ENCODE measurements at regions not wholly inside any gene's neighbourhood (a gene's known extent, or its start where the extent isn't known, plus 50 kb on each side); places are given as distances from the start of the nearest gene placed in this dataset.

DNA sequence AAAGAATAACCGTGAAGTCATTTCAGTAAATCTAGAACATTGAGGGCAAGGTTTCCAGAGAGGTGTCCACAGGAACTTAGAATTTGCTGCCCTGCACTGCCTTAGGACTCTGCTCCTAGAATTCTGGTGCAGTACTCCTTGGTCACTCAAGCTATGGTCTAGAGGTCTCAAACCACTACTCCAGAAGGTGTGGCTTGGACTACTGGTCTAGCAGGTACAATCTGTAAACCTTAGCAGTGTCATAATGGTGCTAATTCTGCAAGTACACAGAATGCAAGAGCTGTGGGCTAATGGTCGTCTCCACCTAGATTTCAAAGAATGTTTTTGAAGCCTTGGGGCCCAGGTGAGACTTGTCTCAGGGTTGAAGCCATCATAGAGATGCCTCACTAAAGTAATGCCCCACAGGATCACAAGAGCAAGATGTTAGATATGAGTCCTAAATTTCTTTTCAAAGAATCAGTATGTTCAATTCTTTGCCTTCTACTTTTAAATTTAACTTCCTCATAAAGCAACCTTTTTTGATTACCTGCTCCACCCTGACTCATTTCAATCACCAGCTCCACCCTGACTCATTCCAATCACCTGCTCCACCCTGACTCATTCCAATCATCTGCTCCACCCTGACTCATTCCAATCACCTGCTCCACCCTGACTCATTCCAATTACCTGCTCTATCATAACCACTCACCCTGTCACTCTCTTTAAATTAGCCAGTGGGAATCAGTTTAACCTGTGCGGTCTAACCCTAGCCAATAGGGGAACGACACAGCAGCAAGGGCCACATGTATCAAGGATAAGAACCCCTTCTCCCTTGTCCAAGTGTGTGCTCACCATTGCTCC lies 1111.8 kb upstream of the ACO1 start:
- H3K27ac ChIP-seq (ENCODE audit: low read length) = no peak overlapping the region

DNA sequence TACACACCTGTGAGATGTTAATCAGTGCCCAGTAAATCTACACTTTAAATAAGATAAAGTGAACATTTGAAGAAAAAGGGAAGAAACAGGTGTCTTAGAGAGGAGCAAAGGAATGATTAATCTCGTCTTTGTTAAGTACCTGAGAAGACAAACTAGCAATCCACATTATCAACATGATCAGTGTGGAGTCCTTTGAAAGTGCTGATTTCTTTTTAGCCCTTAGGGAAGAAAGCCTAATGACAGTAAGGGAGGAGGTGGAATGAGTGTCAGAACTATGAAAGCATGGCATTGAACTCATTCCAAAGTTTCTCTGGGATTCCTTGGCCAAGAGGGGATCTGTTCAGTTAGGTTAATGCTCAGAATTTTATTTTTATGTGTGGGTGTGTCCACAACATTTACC lies 1109.0 kb upstream of the ACO1 start:
- H3K79me2 ChIP-seq (ENCODE audit: low read length) = no peaks in the 10 kb centered on the region
- H3K27me3 ChIP-seq (ENCODE audit: low read depth, low read length) = no peaks in the 10 kb centered on the region
- no peak overlapping the region for H3K27ac ChIP-seq (ENCODE audit: low read length)
- H3K4me2 ChIP-seq (ENCODE audit: low read length) = no peak overlapping the region
- H3K9ac ChIP-seq (ENCODE audit: low read length) = no peak overlapping the region
- TF ChIP-seq EZH2phosphoT487 (IDR thresholded peaks at IDR 0.05; ENCODE audit: low read depth) = no peak
- TF ChIP-seq, protein P1, sequence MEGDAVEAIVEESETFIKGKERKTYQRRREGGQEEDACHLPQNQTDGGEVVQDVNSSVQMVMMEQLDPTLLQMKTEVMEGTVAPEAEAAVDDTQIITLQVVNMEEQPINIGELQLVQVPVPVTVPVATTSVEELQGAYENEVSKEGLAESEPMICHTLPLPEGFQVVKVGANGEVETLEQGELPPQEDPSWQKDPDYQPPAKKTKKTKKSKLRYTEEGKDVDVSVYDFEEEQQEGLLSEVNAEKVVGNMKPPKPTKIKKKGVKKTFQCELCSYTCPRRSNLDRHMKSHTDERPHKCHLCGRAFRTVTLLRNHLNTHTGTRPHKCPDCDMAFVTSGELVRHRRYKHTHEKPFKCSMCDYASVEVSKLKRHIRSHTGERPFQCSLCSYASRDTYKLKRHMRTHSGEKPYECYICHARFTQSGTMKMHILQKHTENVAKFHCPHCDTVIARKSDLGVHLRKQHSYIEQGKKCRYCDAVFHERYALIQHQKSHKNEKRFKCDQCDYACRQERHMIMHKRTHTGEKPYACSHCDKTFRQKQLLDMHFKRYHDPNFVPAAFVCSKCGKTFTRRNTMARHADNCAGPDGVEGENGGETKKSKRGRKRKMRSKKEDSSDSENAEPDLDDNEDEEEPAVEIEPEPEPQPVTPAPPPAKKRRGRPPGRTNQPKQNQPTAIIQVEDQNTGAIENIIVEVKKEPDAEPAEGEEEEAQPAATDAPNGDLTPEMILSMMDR (IDR thresholded peaks at IDR 0.05; ENCODE audit: low read depth, low read length) = no peak
- H2AFZ ChIP-seq (ENCODE audit: low read depth, low read length) = no peak overlapping the region
- no peaks in the 10 kb centered on the region for H3K36me3 ChIP-seq (replicated peaks; ENCODE audit: low read depth, low read length)
- no peak overlapping the region for H3K4me3 ChIP-seq (ENCODE audit: low read length)
- H3K9me3 ChIP-seq (ENCODE audit: insufficient read depth, low read length) = no peaks in the 10 kb centered on the region
- peaks cover 7% of the 10 kb centered on the region for H3K4me1 ChIP-seq (ENCODE audit: low read length)
- no peaks in the 10 kb centered on the region for H4K20me1 ChIP-seq (ENCODE audit: insufficient read depth, low read length)

More for the DNA sequence above, 1111.8 kb upstream of the ACO1 start:
- Histone ChIP-seq H3K9ac (ENCODE audit: low read length) (no peak overlapping the region), H3K27me3 (ENCODE audit: low read depth, low read length) (no peaks in the 10 kb centered on the region), H2AFZ (ENCODE audit: low read depth, low read length) (no peak overlapping the region), H3K36me3 (replicated peaks; ENCODE audit: low read depth, low read length) (no peaks in the 10 kb centered on the region), H3K4me1 (ENCODE audit: low read length) (peaks cover 7% of the 10 kb centered on the region), H3K4me3 (ENCODE audit: low read length) (no peak overlapping the region), H4K20me1 (ENCODE audit: insufficient read depth, low read length) (no peaks in the 10 kb centered on the region), H3K79me2 (ENCODE audit: low read length) (no peaks in the 10 kb centered on the region), H3K4me2 (ENCODE audit: low read length) (no peak overlapping the region), H3K9me3 (ENCODE audit: insufficient read depth, low read length) (no peaks in the 10 kb centered on the region)
- TF ChIP-seq EZH2phosphoT487 (IDR thresholded peaks at IDR 0.05; ENCODE audit: low read depth) = no peak
- TF ChIP-seq, protein P1 (IDR thresholded peaks at IDR 0.05; ENCODE audit: low read depth, low read length) = no peak

DNA sequence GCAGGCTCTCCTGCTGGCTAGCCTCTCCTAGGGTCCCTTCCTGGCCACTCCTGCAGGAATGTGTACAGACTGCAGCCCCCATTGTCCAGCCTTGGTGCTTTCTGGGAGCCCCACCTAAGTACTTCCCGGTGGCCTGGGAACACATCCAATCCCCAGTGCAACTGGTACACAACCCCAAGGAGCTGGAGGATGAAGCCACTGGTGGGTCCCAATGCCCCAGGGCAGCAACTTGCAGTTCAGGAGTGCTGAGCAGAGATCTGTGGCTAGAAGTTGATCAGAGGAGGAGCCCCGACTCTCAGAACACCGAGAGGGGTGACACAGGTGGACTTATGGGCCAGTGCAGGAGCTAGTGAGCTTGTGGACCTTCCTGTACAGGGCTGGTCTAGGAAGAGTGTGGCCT lies 1093.7 kb upstream of the ACO1 start:
- H3K9ac ChIP-seq (ENCODE audit: low read length) = no peak overlapping the region
- H4K20me1 ChIP-seq (ENCODE audit: insufficient read depth, low read length) = no peaks in the 10 kb centered on the region
- TF ChIP-seq EZH2phosphoT487 (IDR thresholded peaks at IDR 0.05; ENCODE audit: low read depth) = no peak
- TF ChIP-seq, protein P1 (IDR thresholded peaks at IDR 0.05; ENCODE audit: low read depth, low read length) = no peak
- no peak overlapping the region for H3K4me3 ChIP-seq (ENCODE audit: low read length)
- no peak overlapping the region for H3K4me2 ChIP-seq (ENCODE audit: low read length)
- no peak overlapping the region for H3K27ac ChIP-seq (ENCODE audit: low read length)
- no peak overlapping the region for H2AFZ ChIP-seq (ENCODE audit: low read depth, low read length)
- peaks cover 6% of the 10 kb centered on the region; the same call in 1 of the 2 replicates for H3K4me1 ChIP-seq (ENCODE audit: low read length)
- H3K79me2 ChIP-seq (ENCODE audit: low read length) = no peaks in the 10 kb centered on the region
- H3K9me3 ChIP-seq (ENCODE audit: insufficient read depth, low read length) = no peaks in the 10 kb centered on the region
- H3K36me3 ChIP-seq (replicated peaks; ENCODE audit: low read depth, low read length) = no peaks in the 10 kb centered on the region
- no peaks in the 10 kb centered on the region for H3K27me3 ChIP-seq (ENCODE audit: low read depth, low read length)

DNA sequence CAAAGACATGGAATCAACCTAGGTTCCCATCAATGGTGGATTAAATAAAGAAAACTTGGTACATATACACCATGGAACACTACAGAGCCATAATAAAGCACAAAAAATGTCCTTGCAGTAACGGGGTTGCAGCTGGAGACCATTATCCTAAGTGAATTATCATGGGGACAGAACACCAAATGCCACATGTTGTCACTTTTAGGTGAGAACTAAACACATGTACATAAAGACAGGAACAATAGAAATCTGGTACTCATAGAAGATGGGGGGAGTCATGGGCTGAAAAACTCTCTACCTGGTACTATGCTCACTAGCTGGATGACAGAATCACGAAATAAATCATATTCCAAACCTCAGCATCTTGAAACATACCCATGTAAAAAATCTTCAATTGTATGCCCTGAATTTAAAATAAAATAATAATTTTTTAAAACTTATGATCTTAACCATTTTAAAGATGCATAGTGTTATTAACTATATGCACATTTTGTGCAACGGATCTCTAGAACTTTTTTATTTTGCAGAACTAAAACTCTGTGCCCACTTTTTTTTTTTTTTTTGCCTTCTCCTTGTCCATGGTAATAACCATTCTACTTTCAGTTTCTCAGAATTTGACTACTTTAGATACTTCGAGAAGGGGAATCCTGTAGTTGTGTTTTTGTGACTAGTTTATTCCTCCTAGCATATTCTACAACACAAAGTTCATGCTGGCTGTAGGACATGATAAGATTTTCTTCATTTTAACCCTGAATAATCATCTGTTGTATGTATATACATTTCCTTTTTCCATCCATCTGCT lies 1081.6 kb upstream of the ACO1 start:
- Histone ChIP-seq H2AFZ (ENCODE audit: low read depth, low read length) (no peak overlapping the region), H3K79me2 (ENCODE audit: low read length) (no peaks in the 10 kb centered on the region), H3K4me1 (ENCODE audit: low read length) (peaks cover 17% of the 10 kb centered on the region), H4K20me1 (ENCODE audit: insufficient read depth, low read length) (no peaks in the 10 kb centered on the region), H3K9ac (ENCODE audit: low read length) (no peak overlapping the region), H3K27ac (ENCODE audit: low read length) (no peak overlapping the region), H3K4me3 (ENCODE audit: low read length) (no peak overlapping the region), H3K9me3 (ENCODE audit: insufficient read depth, low read length) (no peaks in the 10 kb centered on the region), H3K4me2 (ENCODE audit: low read length) (peak overlapping the region; percentile 53), H3K36me3 (replicated peaks; ENCODE audit: low read depth, low read length) (no peaks in the 10 kb centered on the region), H3K27me3 (ENCODE audit: low read depth, low read length) (no peaks in the 10 kb centered on the region)
- TF ChIP-seq, protein P1 (IDR thresholded peaks at IDR 0.05; ENCODE audit: low read depth, low read length) = no peak
- TF ChIP-seq EZH2phosphoT487 (IDR thresholded peaks at IDR 0.05; ENCODE audit: low read depth) = no peak
